AG09309 (cell line): ENCODE measurements at regions not wholly inside any gene's neighbourhood (a gene's known extent, or its start where the extent isn't known, plus 50 kb on each side); places are given as distances from the start of the nearest gene placed in this dataset.

Experiments used
- DNase-seq: peaks from one replicate; pipeline ENCODE4 v3.0.0-alpha.2; 2010; ENCODE audit warnings: low read depth
- H3K4me3 ChIP-seq: 2 replicates; pipeline ENCODE4 v1.5.1; 2011; ENCODE audit warnings: mild to moderate bottlenecking, low read depth, low read length, moderate library complexity; ENCODE audit not compliant: control insufficient read depth
- TF ChIP-seq, protein P1 (sequence below): IDR thresholded peaks from 2 replicates; pipeline ENCODE4 v1.5.1; 2011; ENCODE audit warnings: mild to moderate bottlenecking, low read depth, low read length, inconsistent platforms; ENCODE audit not compliant: insufficient read depth, control insufficient read depth; ENCODE audit errors: missing control alignments

DNA sequence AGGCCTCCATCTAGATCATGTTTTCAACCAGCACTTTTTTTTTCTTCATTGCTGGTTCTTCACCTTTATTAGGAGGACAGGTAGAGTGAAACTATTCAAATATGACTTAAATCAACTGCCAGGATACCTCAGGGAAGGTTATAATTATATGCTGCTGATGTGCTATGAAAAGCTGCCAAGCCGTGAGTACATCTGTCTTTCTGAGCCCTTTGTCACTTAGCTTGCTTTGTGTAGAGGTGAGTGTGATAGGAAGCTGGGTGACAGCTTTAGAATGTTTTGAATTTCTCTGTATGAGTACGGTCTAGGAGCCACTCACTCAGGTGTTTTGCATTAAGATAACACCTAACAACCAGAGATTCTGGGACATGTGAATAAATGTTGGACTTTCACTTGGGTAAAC is 365.2 kb downstream of the OTUD1 start:
- DNase-seq: no peak
- H3K4me3 ChIP-seq: no peak overlapping the region
- TF ChIP-seq, protein P1, sequence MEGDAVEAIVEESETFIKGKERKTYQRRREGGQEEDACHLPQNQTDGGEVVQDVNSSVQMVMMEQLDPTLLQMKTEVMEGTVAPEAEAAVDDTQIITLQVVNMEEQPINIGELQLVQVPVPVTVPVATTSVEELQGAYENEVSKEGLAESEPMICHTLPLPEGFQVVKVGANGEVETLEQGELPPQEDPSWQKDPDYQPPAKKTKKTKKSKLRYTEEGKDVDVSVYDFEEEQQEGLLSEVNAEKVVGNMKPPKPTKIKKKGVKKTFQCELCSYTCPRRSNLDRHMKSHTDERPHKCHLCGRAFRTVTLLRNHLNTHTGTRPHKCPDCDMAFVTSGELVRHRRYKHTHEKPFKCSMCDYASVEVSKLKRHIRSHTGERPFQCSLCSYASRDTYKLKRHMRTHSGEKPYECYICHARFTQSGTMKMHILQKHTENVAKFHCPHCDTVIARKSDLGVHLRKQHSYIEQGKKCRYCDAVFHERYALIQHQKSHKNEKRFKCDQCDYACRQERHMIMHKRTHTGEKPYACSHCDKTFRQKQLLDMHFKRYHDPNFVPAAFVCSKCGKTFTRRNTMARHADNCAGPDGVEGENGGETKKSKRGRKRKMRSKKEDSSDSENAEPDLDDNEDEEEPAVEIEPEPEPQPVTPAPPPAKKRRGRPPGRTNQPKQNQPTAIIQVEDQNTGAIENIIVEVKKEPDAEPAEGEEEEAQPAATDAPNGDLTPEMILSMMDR: no peak

DNA sequence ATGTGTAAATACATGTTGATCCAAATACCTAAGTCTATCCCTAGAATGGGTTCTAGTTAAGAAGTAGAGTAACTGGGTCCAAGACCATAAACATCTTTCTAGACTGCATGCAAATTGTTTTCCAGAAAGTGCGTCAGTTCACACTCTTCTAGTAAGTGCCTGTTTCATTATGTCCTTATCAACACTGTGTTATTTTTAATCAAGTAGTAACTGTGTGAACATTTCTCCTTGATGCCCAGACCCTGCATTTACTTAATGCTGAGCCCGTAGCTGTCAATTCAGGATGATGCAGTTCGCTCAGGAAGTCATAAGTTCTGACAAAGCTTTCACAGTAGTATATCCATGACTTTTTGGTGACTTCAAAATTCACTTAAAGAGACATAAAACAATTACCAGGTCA is 374.8 kb downstream of the OTUD1 start:
- TF ChIP-seq, protein P1: no peak
- no peak for DNase-seq
- H3K4me3 ChIP-seq: no peak overlapping the region

DNA sequence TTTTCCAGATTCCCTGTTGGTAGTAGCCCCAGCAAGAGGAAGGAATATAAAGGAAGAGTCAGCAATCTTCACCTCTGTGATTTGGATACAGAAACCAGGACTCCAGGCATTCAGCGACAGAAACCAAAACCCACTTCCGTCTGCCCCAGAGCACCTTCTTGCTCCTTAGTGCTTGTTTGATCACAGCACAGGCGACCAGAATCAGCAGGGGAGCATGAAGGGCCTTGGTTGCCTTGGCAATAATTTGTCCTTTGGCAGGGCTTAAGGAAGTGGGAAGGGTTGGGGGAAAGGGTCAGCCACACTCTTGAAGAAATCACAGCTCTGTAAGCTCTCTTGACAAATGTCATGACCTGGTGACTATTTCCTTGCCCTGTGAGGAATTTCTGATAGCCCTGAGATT is 379.6 kb downstream of the OTUD1 start:
- H3K4me3 ChIP-seq: no peak overlapping the region
- TF ChIP-seq, protein P1: no peak
- no peak for DNase-seq

DNA sequence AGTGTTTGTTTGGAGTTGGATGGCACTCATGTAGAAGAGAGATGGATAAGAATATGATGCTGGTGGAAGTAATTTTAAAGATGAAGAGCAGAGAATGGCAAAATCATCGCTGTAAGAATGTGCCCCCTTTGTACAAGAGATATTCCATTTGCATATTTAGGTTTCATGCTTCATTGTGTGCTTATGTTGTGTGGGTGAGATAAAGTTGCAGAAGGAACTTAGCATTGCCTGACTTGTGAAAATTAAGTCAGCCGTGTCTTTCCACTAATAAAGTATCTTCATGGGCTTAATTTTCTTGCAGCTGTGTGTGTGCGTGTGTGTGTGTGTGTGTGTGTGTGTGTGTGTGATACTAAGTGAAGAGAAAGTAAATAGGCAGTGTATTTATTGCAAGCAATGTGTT is 381.9 kb downstream of the OTUD1 start:
- H3K4me3 ChIP-seq: no peak overlapping the region
- TF ChIP-seq, protein P1: no peak
- no peak for DNase-seq

DNA sequence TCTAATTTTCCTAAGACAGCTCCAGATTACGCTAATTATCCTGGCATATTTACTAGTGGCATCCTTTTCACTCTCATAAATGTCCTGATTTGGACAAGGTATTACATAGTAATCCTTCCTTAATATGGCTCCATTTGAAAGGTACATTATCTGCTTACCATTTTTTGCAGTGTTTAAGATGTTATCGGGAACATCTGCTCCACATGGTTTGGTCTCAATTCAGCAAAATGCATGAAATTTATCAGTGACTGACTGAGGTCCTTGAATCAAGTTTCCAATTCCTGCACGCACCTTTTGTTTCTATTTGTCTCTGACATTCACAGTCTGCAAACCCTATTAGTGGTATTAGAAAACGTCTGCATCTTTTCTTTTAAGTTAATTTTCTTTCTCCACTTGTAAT is 384.1 kb upstream of the KIAA1217 start:
- TF ChIP-seq, protein P1: no peak
- DNase-seq: no peak
- H3K4me3 ChIP-seq: no peak overlapping the region

DNA sequence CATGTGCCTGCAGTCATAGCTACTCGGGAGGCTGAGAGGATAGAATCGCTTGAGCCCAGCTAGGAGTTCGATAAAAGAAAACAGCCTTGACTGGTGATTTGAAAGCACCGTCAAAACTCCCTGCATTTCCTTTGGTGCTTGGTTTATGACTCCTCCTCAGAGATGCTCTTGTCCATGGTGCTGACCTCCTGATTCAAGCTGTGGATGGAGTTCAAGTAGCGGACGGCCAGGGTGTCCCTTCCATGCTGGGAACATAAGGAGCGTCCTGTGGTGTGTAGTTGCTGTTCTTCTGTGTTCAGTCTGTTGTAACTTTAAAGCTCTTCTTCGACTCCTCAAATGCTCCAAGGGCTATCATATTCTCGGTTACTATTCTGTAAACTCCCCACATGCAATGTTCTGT is 382.5 kb upstream of the KIAA1217 start:
- no peak for DNase-seq

More for the DNA sequence above, 382.5 kb upstream of the KIAA1217 start:
- H3K4me3 ChIP-seq: no peak overlapping the region
- TF ChIP-seq, protein P1: no peak
